B cell (primary cell): ENCODE measurements at regions not wholly inside any gene's neighbourhood (a gene's known extent, or its start where the extent isn't known, plus 50 kb on each side); places are given as distances from the start of the nearest gene placed in this dataset.

Source experiments
- ATAC-seq: fragments of 200-7000 bp; cut with Tn5 transposase; one replicate; pipeline ENCODE4 v1.10.0; 2021; ENCODE audit warnings: low read depth, mild to moderate bottlenecking, moderate number of reproducible peaks, moderate library complexity
- CTCF ChIA-PET: fragments of 350-600 bp; sonication (Branson Sonifier 250); formaldehyde crosslinking; loops from one replicate; lab custom pipeline; 2021; ENCODE audit warnings: antibody characterized with exemption, inconsistent platforms; lab: Charles Lee
- POLR2A ChIA-PET: fragments of 350-600 bp; sonication (Branson Sonifier 250); formaldehyde crosslinking; loops from one replicate; lab custom pipeline; 2021; ENCODE audit warnings: antibody characterized with exemption; lab: Charles Lee
- DNase-seq: peaks from one replicate; pipeline ENCODE4 v3.0.0; 2013
- H2AFZ ChIP-seq: 2 replicates; pipeline ENCODE4 v1.6.1; 2012; ENCODE audit warnings: mild to moderate bottlenecking, low read depth, low read length; ENCODE audit not compliant: insufficient read depth, poor library complexity, severe bottlenecking
- H3K27ac ChIP-seq, 2 donors: 1 replicate in 1 of 2; 2 replicates in 1 of 2; pipeline ENCODE4 v1.5.1; 2012 to 2013; ENCODE audit warnings: low read length in 2 of 2, mild to moderate bottlenecking in 2 of 2, moderate library complexity in 1 of 2
- H3K27me3 ChIP-seq, 4 experiments: fragments of 200-600 bp in 1 of 4; sonication (generic) in 1 of 4; replicated peaks in 1 of 4; 1 replicate in 2 of 4; 2 replicates in 2 of 4; pipeline versions ENCODE4 v1.6.1 to v1.7.0; 2013 to 2016; ENCODE audit warnings: low read length in 3 of 4, mild to moderate bottlenecking in 2 of 4, mixed read lengths in 1 of 4, moderate library complexity in 1 of 4; ENCODE audit not compliant: insufficient read depth in 4 of 4, control insufficient read depth in 3 of 4; ENCODE audit errors: control extremely low read depth in 1 of 4
- H3K36me3 ChIP-seq, 2 experiments: replicated peaks in 1 of 2; 1 replicate in 1 of 2; 2 replicates in 1 of 2; pipeline versions ENCODE4 v1.6.1 to v1.7.1; 2013; ENCODE audit warnings: low read length in 1 of 2; ENCODE audit not compliant: insufficient read depth in 2 of 2, control insufficient read depth in 1 of 2; ENCODE audit errors: control extremely low read depth in 1 of 2, extremely low read depth in 1 of 2
- H3K4me1 ChIP-seq, 2 donors: fragments of 200-600 bp in 1 of 2; sonication (generic) in 1 of 2; 1 replicate in 1 of 2; 2 replicates in 1 of 2; pipeline versions ENCODE4 v1.5.1 to v1.6.1; 2013 to 2017; ENCODE audit warnings: low read length in 2 of 2; ENCODE audit not compliant: control insufficient read depth in 2 of 2, insufficient read depth in 2 of 2
- H3K4me2 ChIP-seq: replicated peaks from 2 replicates; pipeline ENCODE3; 2012; ENCODE audit warnings: mild to moderate bottlenecking, low read depth, low read length; ENCODE audit not compliant: poor library complexity, severe bottlenecking
- H3K4me3 ChIP-seq, 5 experiments: fragments of 200-600 bp in 1 of 5; sonication (generic) in 1 of 5; 1 replicate in 3 of 5; 2 replicates in 2 of 5; pipeline versions ENCODE4 v1.5.1 to v1.7.0; 2011 to 2016; ENCODE audit warnings: low read length in 4 of 5, mild to moderate bottlenecking in 4 of 5, low read depth in 2 of 5, control low read depth in 1 of 5, moderate library complexity in 1 of 5; ENCODE audit not compliant: insufficient read depth in 1 of 5; ENCODE audit errors: control extremely low read depth in 1 of 5, extremely low read depth in 1 of 5
- H3K79me2 ChIP-seq: fragments of 200-600 bp; sonication (generic); one replicate; pipeline ENCODE4 v1.6.0; 2016; ENCODE audit warnings: low read length; ENCODE audit not compliant: control insufficient read depth, insufficient read depth
- H3K9ac ChIP-seq: fragments of 200-600 bp; sonication (generic); 2 replicates; pipeline ENCODE4 v1.6.1; 2017; ENCODE audit warnings: mild to moderate bottlenecking, low read length, moderate library complexity
- H3K9me3 ChIP-seq, 3 donors: one replicate each; pipeline versions ENCODE4 v1.6.1 to v1.7.1; 2013; ENCODE audit warnings: low read length in 2 of 3; ENCODE audit not compliant: control insufficient read depth in 2 of 3, insufficient read depth in 1 of 3; ENCODE audit errors: control extremely low read depth in 1 of 3
- H4K20me1 ChIP-seq: 2 replicates; pipeline ENCODE4 v1.6.0; 2012; ENCODE audit warnings: mild to moderate bottlenecking, low read length; ENCODE audit not compliant: insufficient read depth, control insufficient read depth, poor library complexity, severe bottlenecking
- H3K27ac Mint-ChIP-seq: one replicate; pipeline ENCODE4 v1.8.0; 2021; ENCODE audit warnings: mixed read lengths
- H3K27me3 Mint-ChIP-seq: one replicate; pipeline ENCODE4 v1.8.0; 2021; ENCODE audit warnings: mixed read lengths
- H3K4me1 Mint-ChIP-seq: one replicate; pipeline ENCODE4 v1.8.0; 2021; ENCODE audit warnings: mixed read lengths
- H3K4me3 Mint-ChIP-seq: one replicate; pipeline ENCODE4 v1.8.0; 2021; ENCODE audit warnings: mixed read lengths
- H3K9me3 Mint-ChIP-seq: one replicate; pipeline ENCODE4 v1.8.0; 2022; ENCODE audit warnings: mixed read lengths; ENCODE audit not compliant: insufficient read depth
- EZH2 ChIP-seq: IDR thresholded peaks from 2 replicates; pipeline ENCODE4 v1.6.1; 2012; ENCODE audit warnings: borderline replicate concordance, low read depth, mild to moderate bottlenecking, moderate library complexity, low read length; ENCODE audit not compliant: insufficient read depth, poor library complexity, severe bottlenecking
- WGBS: methylation state at CpG from one replicate; pipeline ENCODE4 v1.1.5; 2013; ENCODE audit warnings: missing lambda C conversion rate; ENCODE audit not compliant: insufficient coverage; 5-methylcytosine and 5-hydroxymethylcytosine counted together
- intact Hi-C: fragments of 100-400 bp; cut with micrococcal nuclease; formaldehyde crosslinking; loops from one replicate; pipeline ENCODE4 v1.10.0; 2022
- TF ChIP-seq, protein P1 (sequence below): fragments of 200-600 bp; IDR thresholded peaks from one replicate; pipeline ENCODE4 v1.8.0; 2022; ENCODE audit warnings: antibody characterized with exemption, mild to moderate bottlenecking

GRCh38 chr6:23690453-23691049 lies 435.5 kb upstream of the NRSN1 start:
- no peak overlapping the region for H3K4me3 Mint-ChIP-seq
- no peaks in the 10 kb centered on the region for H3K36me3 ChIP-seq
- intact Hi-C loops: no loop called here
- ATAC-seq (no peak), DNase-seq (no peak)
- H3K9me3 Mint-ChIP-seq: peaks cover 2% of the 10 kb centered on the region
- no peaks in the 10 kb centered on the region for H3K27me3 Mint-ChIP-seq
- no peaks in the 10 kb centered on the region for H3K9me3 ChIP-seq
- H3K27me3 ChIP-seq: no peaks in the 10 kb centered on the region
- no peak overlapping the region for H3K27ac Mint-ChIP-seq
- no peaks in the 10 kb centered on the region for H4K20me1 ChIP-seq
- POLR2A ChIA-PET: no interaction called here
- WGBS: 100% methylated on average over 2 of the region's 5 CpGs
- H3K27ac ChIP-seq: no peak overlapping the region
- CTCF ChIA-PET: no interaction called here
- H3K9ac ChIP-seq: no peak overlapping the region
- no peaks in the 10 kb centered on the region for H3K4me1 Mint-ChIP-seq
- no peaks in the 10 kb centered on the region for H3K4me1 ChIP-seq
- H2AFZ ChIP-seq: no peak overlapping the region
- H3K4me3 ChIP-seq: no peak overlapping the region
- H3K79me2 ChIP-seq: no peaks in the 10 kb centered on the region
- TF ChIP-seq EZH2: no peak
- TF ChIP-seq, protein P1, sequence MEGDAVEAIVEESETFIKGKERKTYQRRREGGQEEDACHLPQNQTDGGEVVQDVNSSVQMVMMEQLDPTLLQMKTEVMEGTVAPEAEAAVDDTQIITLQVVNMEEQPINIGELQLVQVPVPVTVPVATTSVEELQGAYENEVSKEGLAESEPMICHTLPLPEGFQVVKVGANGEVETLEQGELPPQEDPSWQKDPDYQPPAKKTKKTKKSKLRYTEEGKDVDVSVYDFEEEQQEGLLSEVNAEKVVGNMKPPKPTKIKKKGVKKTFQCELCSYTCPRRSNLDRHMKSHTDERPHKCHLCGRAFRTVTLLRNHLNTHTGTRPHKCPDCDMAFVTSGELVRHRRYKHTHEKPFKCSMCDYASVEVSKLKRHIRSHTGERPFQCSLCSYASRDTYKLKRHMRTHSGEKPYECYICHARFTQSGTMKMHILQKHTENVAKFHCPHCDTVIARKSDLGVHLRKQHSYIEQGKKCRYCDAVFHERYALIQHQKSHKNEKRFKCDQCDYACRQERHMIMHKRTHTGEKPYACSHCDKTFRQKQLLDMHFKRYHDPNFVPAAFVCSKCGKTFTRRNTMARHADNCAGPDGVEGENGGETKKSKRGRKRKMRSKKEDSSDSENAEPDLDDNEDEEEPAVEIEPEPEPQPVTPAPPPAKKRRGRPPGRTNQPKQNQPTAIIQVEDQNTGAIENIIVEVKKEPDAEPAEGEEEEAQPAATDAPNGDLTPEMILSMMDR: no peak
- H3K4me2 ChIP-seq: no peak overlapping the region

DNA sequence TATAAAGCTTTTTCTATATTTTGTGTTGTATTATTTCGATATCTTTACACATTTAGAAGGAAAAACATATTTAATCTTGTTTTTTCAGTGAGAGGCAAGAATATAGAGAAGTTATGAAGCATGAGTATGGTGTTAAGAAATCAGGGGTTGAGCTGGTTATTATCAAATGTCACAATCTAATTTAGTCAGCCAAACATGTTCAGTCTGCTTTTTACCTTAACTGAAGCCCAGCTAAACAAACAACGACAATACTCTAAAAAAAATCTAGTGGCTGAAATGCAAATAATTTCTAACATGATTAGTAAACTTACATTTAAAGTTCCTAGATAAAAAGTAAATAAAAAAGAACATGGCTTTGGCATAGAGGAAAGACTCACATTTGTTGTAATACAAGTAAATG lies 433.8 kb upstream of the NRSN1 start:
- H3K4me1 ChIP-seq: no peaks in the 10 kb centered on the region
- Mint-ChIP-seq H3K27me3 (no peaks in the 10 kb centered on the region), H3K9me3 (peaks cover 2% of the 10 kb centered on the region), H3K4me3 (no peak overlapping the region), H3K27ac (no peak overlapping the region), H3K4me1 (no peaks in the 10 kb centered on the region)
- no peaks in the 10 kb centered on the region for H3K9me3 ChIP-seq
- TF ChIP-seq, protein P1: no peak
- no peak for TF ChIP-seq EZH2
- intact Hi-C loops: no loop called here
- no peaks in the 10 kb centered on the region for H3K36me3 ChIP-seq
- H3K27ac ChIP-seq: no peak overlapping the region
- no peaks in the 10 kb centered on the region for H4K20me1 ChIP-seq
- no peak for ATAC-seq
- no peak overlapping the region for H2AFZ ChIP-seq
- no peak overlapping the region for H3K9ac ChIP-seq
- no peak overlapping the region for H3K4me2 ChIP-seq
- CTCF ChIA-PET: no interaction called here
- POLR2A ChIA-PET: no interaction called here
- no peaks in the 10 kb centered on the region for H3K27me3 ChIP-seq
- no peaks in the 10 kb centered on the region for H3K79me2 ChIP-seq
- no CpG with 5 or more reads among the region's 2 CpGs for WGBS
- H3K4me3 ChIP-seq: no peak overlapping the region
- DNase-seq: no peak
